H1 (cell line): ENCODE measurements at regions not wholly inside any gene's neighbourhood (a gene's known extent, or its start where the extent isn't known, plus 50 kb on each side); places are given as distances from the start of the nearest gene placed in this dataset.

ENCODE experiments used
- FOSL1 ChIP-seq: IDR thresholded peaks from 2 replicates; pipeline ENCODE4 v1.6.1; 2011; ENCODE audit warnings: mild to moderate bottlenecking, low read depth, low read length, moderate library complexity; ENCODE audit not compliant: insufficient read depth
- RAD21 ChIP-seq, 2 experiments: IDR thresholded peaks in 1 of 2; conservative IDR thresholded peaks in 1 of 2; 2 replicates each; pipeline ENCODE4 v1.6.1; 2011; ENCODE audit warnings: low read depth in 2 of 2, low read length in 2 of 2, improper control_type of control experiment in 1 of 2, inconsistent platforms in 1 of 2, mild to moderate bottlenecking in 1 of 2, moderate library complexity in 1 of 2
- RBBP5 ChIP-seq: IDR thresholded peaks from 2 replicates; pipeline ENCODE4 v1.7.1; 2012; ENCODE audit warnings: low read depth, mild to moderate bottlenecking, inconsistent platforms, low read length, moderate library complexity, borderline replicate concordance
- SIRT6 ChIP-seq: IDR thresholded peaks from one replicate; pipeline ENCODE4 v1.7.1; 2012; ENCODE audit warnings: low read length, inconsistent platforms
- TBP ChIP-seq: IDR thresholded peaks from 2 replicates; pipeline ENCODE4 v1.6.1; 2011; ENCODE audit warnings: low read depth, low read length, improper control_type of control experiment

DNA sequence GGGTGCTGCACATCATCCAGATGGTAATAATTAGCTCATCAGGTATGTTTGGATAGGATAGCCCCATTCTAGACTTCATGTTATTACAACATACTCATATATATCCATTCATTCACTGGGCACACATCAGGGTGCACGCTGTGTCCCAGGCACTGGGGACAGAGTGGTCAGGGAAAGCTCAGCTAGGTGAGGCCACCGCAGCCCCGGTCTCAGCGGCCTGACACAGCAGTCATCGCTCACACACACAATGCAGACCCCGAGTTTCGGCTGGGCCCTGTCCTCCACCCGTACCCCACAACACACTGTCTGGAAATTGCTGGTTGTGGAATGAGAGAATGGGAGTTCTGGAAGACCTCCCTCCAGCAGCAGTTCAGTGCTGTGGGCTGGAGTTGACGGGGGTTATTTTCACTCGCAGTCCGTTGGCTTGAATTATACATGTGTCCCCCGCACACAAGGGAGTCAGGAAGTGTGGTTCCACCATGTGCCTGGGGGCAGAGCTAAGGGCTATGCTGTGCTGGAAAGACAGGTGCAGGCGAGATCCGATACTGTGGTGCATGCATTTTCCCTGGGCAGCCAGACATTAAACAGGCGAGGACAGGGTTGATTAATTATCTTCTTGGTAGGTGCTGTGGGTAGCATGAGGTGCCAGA, 257.6 kb downstream of the TEX29 start (continued):
- TF ChIP-seq RBBP5 (no peak), RAD21 (IDR thresholded peaks at IDR 0.05 in 1 of 2, conservative IDR thresholded peaks at IDR 0.05 in 1 of 2; ENCODE audit: low read depth in 2 of 2, low read length in 2 of 2) (no peak), SIRT6 (no peak), TBP (no peak), FOSL1 (no peak)
